Superior temporal gyrus (tissue), 1 donor: ENCODE measurements at regions not wholly inside any gene's neighbourhood (a gene's known extent, or its start where the extent isn't known, plus 50 kb on each side); places are given as distances from the start of the nearest gene placed in this dataset.
"Not testable (repeated sequence)": the region's sequence is repeated elsewhere in the genome, so short reads cannot be mapped to it uniquely, and the experiment has no call there.

Experiments used
- DNase-seq: peaks from one replicate; pipeline ENCODE4 v3.0.0-alpha.2; 2016; ENCODE audit errors: extremely low spot score

GRCh38 chr7:137110091-137110509 is 233.4 kb downstream of the PTN start:
- peak; percentile 26 for DNase-seq

DNA sequence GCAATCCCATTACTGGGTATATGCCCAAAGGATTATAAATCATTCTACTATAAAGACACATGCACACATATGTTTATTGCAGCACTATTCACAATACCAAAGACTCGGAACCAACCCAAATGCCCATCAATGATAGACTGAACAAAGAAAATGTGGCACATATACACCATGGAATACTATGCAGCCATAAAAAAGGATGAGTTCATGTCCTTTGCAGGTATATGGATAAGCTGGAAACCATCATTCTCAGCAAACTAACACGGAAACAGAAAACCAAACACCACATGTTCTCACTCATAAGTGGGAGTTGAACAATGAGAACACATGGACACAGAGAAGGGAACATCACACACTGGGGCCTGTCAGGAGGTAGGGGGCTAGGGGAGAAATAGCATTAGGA is 235.7 kb downstream of the PTN start:
- not testable (repeated sequence) for DNase-seq

- DNase-seq = not testable (repeated sequence)
Measured at GRCh38 chr7:137103526-137103925, 235.1 kb downstream of the CHRM2 start.

GRCh38 chr7:137097111-137097510 is 228.7 kb downstream of the CHRM2 start:
- no peak for DNase-seq

DNA sequence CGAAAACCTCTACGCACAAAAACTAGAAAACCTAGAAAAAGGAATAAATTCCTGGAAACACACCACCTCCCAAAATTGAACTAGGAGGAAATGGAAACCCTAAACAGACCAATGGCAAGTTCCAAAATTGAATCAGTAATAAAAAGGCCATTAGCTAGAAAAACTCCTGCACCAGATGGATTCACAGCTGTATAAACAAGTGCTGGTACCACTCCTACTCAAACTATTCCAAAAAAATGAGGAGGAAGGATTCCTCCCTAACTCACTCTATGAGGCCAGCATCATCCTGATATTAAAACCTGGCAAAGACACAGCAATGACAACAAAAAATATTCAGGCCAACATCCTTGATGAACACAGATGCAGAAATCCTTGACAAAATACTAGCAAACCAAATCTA is 228.2 kb downstream of the CHRM2 start:
- no peak for DNase-seq

GRCh38 chr7:137093198-137093597 is 224.7 kb downstream of the CHRM2 start:
- no peak for DNase-seq

- no peak for DNase-seq
Measured at GRCh38 chr7:137091396-137091795, 222.9 kb downstream of the CHRM2 start.

DNA sequence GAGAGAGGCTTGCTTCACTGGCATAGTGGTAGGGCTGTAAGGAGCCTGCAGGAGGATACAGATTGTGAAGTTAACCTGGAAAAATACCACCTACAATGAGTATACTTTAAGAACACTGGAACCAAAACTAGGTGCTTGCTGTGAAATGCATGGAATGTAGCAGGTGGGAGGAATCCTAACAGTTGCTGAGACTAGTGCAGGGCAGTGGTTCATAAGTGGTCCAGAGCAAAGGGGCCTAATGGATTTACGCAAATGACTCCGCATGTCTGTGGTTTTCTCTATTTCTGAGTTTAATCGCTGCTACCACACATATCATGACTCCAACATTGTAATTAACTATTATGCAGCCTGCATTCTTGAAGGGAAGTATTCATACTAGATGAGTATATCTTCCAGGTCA is 218.4 kb downstream of the CHRM2 start:
- no peak for DNase-seq

DNA sequence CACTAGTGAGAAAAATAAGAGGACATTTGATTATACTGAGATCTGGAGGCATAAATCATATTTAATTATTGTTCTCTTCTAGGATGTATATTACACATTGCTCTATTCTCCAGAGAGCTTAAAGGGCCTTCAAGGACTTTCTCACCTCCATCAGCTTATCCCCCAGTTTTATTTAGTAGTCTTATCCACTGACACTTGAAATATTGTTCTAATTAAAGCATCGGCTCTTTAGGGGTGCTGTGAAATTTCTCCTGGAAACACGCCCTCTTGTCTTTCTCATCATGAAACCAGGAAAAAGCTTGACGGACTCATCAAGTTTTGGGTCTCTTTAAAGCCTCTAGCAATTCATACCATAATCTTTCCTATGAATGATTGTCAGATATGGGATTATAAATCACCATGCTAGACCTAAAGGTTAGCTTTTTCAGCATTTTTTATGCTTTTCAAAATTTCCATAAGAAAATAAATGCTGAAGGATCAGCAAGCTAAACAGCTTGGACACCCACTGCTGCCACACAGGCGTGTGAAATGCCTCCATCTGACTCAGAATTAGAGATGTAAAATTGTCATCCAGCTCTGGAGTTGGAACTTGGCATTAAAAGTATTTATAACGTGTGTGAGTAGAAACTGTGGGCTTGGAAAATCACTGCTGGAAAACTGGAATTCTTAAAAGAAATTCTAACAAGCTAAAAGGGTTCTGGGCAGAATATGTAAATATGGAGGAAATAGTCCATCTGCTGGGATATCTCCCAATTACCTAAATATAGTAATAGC is 216.3 kb downstream of the CHRM2 start:
- DNase-seq = peak; percentile 73

DNA sequence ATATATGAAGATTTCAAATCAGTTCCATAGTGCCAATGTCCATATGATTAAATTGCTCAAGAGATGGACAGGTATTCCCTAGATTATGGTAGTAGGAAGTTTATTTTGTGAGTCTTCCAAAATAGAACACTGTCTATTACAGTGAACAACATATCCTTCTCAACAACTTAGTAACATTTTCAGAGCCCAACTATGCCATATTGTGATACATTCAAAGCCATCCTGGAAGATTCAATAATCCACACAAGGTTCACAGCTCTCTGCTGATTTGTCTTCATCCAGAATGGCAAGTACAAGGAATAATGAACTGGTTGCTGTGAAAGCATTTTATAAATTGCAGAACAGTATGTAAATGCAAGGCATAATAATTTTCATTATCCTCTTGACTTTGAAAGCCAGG is 213.9 kb downstream of the CHRM2 start:
- peak; percentile 13 for DNase-seq

DNA sequence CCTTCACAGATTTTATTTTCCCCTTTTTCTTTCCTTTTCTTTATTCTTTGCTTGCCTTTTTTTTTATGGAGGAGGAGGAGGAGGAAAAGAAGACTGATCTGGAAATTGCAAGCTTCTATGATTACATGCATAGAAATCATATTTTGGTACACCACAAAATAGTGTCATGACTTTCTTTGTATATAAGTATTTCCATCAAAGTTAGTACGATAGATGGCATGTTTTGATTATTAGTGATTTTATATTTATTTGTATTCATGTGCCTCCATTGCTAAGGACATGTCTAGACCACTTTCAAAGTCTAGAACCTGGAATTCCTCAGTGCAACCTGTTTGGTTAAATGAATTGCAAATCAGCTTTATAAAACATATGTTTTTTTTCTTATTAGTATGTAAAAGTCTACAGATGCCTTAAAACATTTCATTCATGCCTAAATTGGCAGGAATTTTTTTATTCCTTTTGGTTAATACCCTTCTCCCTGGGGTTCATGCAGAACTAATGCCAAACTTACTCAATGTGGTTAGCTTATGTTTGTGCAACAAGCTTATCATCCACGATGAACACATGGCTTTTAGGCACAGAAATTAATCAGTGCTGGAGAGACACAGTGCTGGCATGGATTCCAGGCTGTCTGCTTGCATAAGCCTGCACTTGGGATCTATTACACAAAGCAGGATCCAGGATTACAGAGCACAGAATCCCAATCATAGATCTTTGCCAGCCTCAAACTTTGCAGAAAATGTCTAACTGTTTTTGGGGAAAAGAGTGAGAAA is 213.1 kb downstream of the CHRM2 start:
- peak; percentile 33 for DNase-seq

DNA sequence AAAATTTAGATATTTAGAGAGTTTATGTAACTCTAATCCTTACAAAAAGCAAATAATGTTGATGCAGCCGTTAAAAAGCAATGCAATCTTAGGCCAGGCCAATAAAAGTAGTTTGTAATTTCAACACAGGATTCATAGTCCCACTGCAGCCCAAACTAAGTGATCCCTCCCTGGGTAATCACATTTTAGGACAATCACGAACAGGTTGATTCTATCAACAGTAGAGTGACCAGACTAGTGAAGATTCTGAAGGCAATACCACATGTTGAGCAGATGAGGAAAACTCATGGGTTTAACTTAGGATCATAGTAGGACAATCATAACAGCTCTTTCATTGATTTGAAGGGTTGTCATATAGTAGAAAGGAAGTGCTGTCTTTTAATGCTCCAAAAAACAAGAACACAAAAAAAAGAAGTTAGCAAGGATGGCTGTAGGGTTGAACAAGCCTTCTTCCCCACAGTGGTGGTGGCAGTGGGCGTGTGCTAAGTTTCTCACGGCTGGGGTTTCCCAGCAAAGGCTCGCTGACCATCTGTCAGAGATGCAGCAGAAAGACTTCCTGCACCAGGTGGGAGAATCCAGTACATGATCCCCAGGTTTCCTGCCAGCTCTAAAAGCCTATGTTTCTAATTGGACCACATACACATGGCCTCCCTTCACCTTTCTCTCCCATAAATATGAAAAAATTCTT is 212.2 kb downstream of the CHRM2 start:
- DNase-seq = peak; percentile 20

DNA sequence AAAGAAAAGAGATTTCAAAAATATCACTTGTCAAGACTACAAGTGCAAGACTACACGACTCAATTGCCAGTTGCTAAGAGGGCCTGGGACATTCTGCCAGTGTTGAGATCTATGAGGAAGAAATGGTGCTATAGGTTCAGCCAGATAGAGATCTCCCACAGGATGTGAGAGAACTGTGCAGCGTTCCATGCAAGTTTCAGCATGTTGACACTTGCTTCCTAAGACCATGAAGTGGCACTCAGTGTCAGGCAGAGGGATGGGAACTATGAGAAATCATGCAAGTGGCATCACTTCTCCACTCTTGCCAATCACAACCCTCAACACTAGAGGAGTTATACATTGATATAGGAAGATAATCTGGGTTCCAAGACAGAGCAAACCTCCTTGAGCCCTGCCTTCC is 210.3 kb downstream of the CHRM2 start:
- no peak for DNase-seq

- no peak for DNase-seq
Measured at GRCh38 chr7:137074391-137075030, 206.1 kb downstream of the CHRM2 start.

- no peak for DNase-seq
Measured at GRCh38 chr7:137073571-137074325, 205.3 kb downstream of the CHRM2 start.
